ENCODE measurements at regions not wholly inside any gene's neighbourhood (a gene's known extent, or its start where the extent isn't known, plus 50 kb on each side); places are given as distances from the start of the nearest gene placed in this dataset.

DNA sequence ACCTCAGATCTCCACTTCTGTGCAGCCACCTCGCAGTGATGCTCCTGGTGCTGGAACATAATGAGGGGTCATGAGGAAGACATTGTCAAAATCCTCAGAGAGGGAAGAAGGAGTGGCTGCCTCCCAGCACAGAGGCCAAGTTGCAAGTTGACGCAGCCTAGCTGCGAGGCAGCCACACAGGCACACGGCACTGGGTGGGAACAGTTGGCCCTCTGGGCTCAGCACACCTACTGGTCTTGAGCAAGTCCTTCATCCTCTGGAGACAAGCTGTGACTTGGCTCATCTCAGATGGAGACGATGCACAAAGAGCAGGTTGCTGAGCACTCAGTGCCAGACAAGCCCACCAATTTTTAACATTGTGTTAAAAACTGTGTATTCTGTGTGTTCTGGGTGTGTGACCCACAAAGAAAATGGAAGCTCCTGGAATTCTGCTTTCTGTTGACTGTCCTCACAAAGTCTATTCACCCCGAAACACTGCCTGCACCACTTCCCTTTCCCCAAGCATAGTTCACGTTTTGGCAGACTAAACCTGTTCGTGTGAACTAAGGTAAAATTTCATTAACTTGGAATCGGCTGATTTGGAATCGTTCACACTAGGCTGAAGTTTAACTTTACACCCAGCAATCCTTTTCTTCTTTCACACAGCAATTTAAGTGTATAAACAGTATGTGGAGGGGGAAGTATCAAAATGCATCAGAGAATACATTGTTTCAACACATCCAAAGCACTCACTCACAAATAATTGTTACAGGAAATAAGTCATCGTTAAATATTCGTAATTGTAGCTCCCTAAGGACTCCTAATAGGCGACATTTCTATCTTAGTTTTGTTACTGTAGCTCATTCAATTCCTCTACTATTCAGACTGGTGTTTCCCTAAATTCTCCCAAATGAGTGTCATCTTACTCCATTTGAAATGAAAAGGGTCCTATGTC lies 266.6 kb upstream of the ID2 start:
- TF ChIP-seq CTCF (conservative IDR thresholded peaks at IDR 0.05; ENCODE audit: low read depth, low read length) (no peak), EZH2 (IDR thresholded peaks at IDR 0.05; ENCODE audit: borderline replicate concordance, low read depth, low read length, poor library complexity, severe bottlenecking) (no peak)
